GM12878 (cell line): ENCODE measurements at regions not wholly inside any gene's neighbourhood (a gene's known extent, or its start where the extent isn't known, plus 50 kb on each side); places are given as distances from the start of the nearest gene placed in this dataset.

Experiments
- ATAC-seq: fragments of 200-7000 bp; cut with Tn5 transposase; 3 replicates; pipeline ENCODE4 v1.9.1; 2020; ENCODE audit warnings: mild to moderate bottlenecking, moderate library complexity
- BruUV-seq: library from RNA; stranded (reverse); fragments of 400-500 nt; replicated peaks from 2 replicates; lab custom pipeline; 2021; lab: Mats Ljungman, UMichigan
- CTCF ChIA-PET: fragments of 300-600 bp; sonication (Branson Sonifier 250); formaldehyde crosslinking; extraction: SDS; loops from one replicate; lab custom pipeline; 2021; ENCODE audit warnings: inconsistent platforms; lab: Yijun Ruan, JAX
- POLR2A ChIA-PET: fragments of 350-600 bp; formaldehyde crosslinking; extraction: SDS; loops from one replicate; lab custom pipeline; 2021; ENCODE audit warnings: inconsistent platforms; lab: Charles Lee
- RAD21 ChIA-PET: fragments of 300-600 bp; sonication (Branson Sonifier 250); formaldehyde crosslinking; loops from one replicate; lab custom pipeline; 2023; ENCODE audit warnings: antibody characterized with exemption; ENCODE audit not compliant: unreplicated experiment; lab: Charles Lee
- SMC1A ChIA-PET: fragments of 300-600 bp; sonication (Branson Sonifier 250); formaldehyde crosslinking; loops from one replicate; lab custom pipeline; 2023; ENCODE audit not compliant: unreplicated experiment, uncharacterized antibody; lab: Charles Lee
- DNase-seq: peaks from one replicate; pipeline ENCODE4 v3.0.0-alpha.2; 2011; ENCODE audit warnings: low read depth, low spot score
- FAIRE-seq: peaks from 3 replicates; lab custom pipeline; 2011; peaks lifted over from hg19 to GRCh38; lab: Jason Lieb, UNC
- H2AFZ ChIP-seq: 2 replicates; pipeline ENCODE4 v1.6.0; 2011; ENCODE audit warnings: low read depth, low read length, control low read depth; ENCODE audit not compliant: control insufficient read depth
- H3K27ac ChIP-seq: 2 replicates; pipeline ENCODE4 v1.5.1; 2011; ENCODE audit warnings: control low read depth; ENCODE audit not compliant: control insufficient read depth, insufficient read depth
- H3K27me3 ChIP-seq, 2 experiments: replicated peaks in 1 of 2; 2 replicates each; pipeline versions ENCODE4 v1.6.0 to v1.6.1; 2011; ENCODE audit warnings: low read length in 1 of 2; ENCODE audit not compliant: control insufficient read depth in 2 of 2, insufficient read depth in 2 of 2
- H3K36me3 ChIP-seq, 2 experiments: 2 replicates each; pipeline ENCODE4 v1.5.1; 2011; ENCODE audit warnings: low read length in 1 of 2; ENCODE audit not compliant: control insufficient read depth in 2 of 2, insufficient read depth in 2 of 2
- H3K4me1 ChIP-seq: 2 replicates; pipeline ENCODE4 v1.6.1; 2011; ENCODE audit warnings: mild to moderate bottlenecking, low read length, moderate library complexity, mixed read lengths; ENCODE audit not compliant: control insufficient read depth, insufficient read depth
- H3K4me2 ChIP-seq: 2 replicates; pipeline ENCODE4 v1.6.0; 2011; ENCODE audit warnings: control low read depth; ENCODE audit not compliant: control insufficient read depth, insufficient read depth
- H3K4me3 ChIP-seq: fragments of 200-600 bp; sonication (generic); 2 replicates; pipeline ENCODE4 v1.5.1; 2016
- H3K79me2 ChIP-seq: 2 replicates; pipeline ENCODE4 v1.6.0; 2011; ENCODE audit warnings: low read length; ENCODE audit not compliant: control insufficient read depth, insufficient read depth
- H3K9ac ChIP-seq: 2 replicates; pipeline ENCODE4 v1.8.0; 2011; ENCODE audit warnings: low read length, control low read depth, mixed read lengths; ENCODE audit not compliant: control insufficient read depth, insufficient read depth
- H3K9me3 ChIP-seq: replicated peaks from 3 replicates; pipeline ENCODE4 v1.5.1; 2011; ENCODE audit warnings: mild to moderate bottlenecking, low read length; ENCODE audit not compliant: control insufficient read depth, insufficient read depth
- H4K20me1 ChIP-seq: 2 replicates; pipeline ENCODE4 v1.6.0; 2011; ENCODE audit not compliant: control insufficient read depth, insufficient read depth
- DPF2 ChIP-seq: fragments of 450-650 bp; IDR thresholded peaks from 2 replicates; pipeline ENCODE4 v1.6.1; 2017; ENCODE audit warnings: mild to moderate bottlenecking
- HDGF ChIP-seq: fragments of 450-650 bp; IDR thresholded peaks from 2 replicates; pipeline ENCODE4 v1.6.1; 2016; ENCODE audit warnings: antibody characterized with exemption
- NFYA ChIP-seq: IDR thresholded peaks from 2 replicates; pipeline ENCODE4 v1.6.1; 2011; ENCODE audit warnings: low read depth, mild to moderate bottlenecking, low read length, improper control_type of control experiment, borderline replicate concordance
- RB1 ChIP-seq: fragments of 450-650 bp; formaldehyde crosslinking; IDR thresholded peaks from 2 replicates; pipeline ENCODE4 v1.6.1; 2017; ENCODE audit warnings: mild to moderate bottlenecking, borderline replicate concordance
- RBBP5 ChIP-seq: fragments of 200-600 bp; sonication (generic); conservative IDR thresholded peaks from 2 replicates; pipeline ENCODE4 v1.6.1; 2016
- SMAD5 ChIP-seq: IDR thresholded peaks from 2 replicates; pipeline ENCODE4 v1.6.1; 2016; ENCODE audit warnings: antibody characterized with exemption, low read depth
- STAT3 ChIP-seq: IDR thresholded peaks from 2 replicates; pipeline ENCODE4 v1.6.1; 2011; ENCODE audit warnings: low read depth, low read length, improper control_type of control experiment
- WGBS: methylation state at CpG from one replicate; pipeline ENCODE4 v1.1.6; 2016; ENCODE audit warnings: low lambda C conversion rate; ENCODE audit not compliant: insufficient replicate concordance, insufficient coverage; ENCODE audit errors: missing lambda C conversion rate; 5-methylcytosine and 5-hydroxymethylcytosine counted together
- in situ Hi-C: fragments of 300-500 bp; cut with MboI; formaldehyde crosslinking; loops from 9 replicates; pipeline ENCODE4 v1.14.3; 2018; ENCODE audit warnings: mixed read lengths
- intact Hi-C: fragments of 100-400 bp; cut with micrococcal nuclease; formaldehyde crosslinking; loops from one replicate; pipeline ENCODE4 v1.14.2; 2022; ENCODE audit not compliant: unreplicated experiment
- TF ChIP-seq, protein P1 (sequence below): IDR thresholded peaks from 2 replicates; pipeline ENCODE4 v1.6.1; 2012; ENCODE audit warnings: low read depth, low read length, improper control_type of control experiment
- TF ChIP-seq, protein P2 (sequence below): fragments of 450-650 bp; formaldehyde crosslinking; IDR thresholded peaks from 2 replicates; pipeline ENCODE4 v1.4.0; 2020; ENCODE audit warnings: mild to moderate bottlenecking, moderate library complexity

DNA sequence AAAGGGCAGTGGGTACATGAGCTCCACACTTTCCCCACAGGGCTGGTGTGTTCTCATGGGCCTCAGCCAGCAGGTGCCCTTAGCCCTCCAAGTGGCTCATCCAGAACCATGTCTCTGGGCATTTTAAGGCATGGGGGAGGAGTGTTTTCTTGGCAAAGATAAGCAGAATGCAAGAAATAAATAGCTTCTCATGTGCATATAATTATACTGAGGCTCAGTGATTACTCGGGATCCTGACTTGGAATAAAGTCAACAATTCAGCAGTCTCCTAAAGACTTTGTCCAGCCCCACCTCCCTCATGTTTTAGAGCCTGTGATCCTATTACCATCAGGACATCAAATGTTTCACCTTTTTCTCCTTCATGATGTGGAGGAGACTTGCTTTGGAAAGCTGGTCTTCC, 92.7 kb upstream of the COG2 start:
- H3K79me2 ChIP-seq: no peaks in the 10 kb centered on the region
- CTCF ChIA-PET: interaction anchor here (1.1 kb wide), 1 partner anchor 37 kb away, joined by 3 read pairs; no protein-coding TSS in a partner anchor
- H2AFZ ChIP-seq: no peak overlapping the region
- H3K27ac ChIP-seq: no peak overlapping the region
- in situ Hi-C loops: no loop called here
- H3K4me2 ChIP-seq: no peak overlapping the region
- FAIRE-seq: no peak
- no peak for TF ChIP-seq HDGF
- TF ChIP-seq SMAD5: no peak
- TF ChIP-seq NFYA: no peak
- TF ChIP-seq, protein P1, sequence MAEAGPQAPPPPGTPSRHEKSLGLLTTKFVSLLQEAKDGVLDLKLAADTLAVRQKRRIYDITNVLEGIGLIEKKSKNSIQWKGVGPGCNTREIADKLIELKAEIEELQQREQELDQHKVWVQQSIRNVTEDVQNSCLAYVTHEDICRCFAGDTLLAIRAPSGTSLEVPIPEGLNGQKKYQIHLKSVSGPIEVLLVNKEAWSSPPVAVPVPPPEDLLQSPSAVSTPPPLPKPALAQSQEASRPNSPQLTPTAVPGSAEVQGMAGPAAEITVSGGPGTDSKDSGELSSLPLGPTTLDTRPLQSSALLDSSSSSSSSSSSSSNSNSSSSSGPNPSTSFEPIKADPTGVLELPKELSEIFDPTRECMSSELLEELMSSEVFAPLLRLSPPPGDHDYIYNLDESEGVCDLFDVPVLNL: no peak
- no peak for TF ChIP-seq STAT3
- TF ChIP-seq RB1: no peak
- no peak for TF ChIP-seq RBBP5
- TF ChIP-seq DPF2: no peak
- TF ChIP-seq, protein P2, sequence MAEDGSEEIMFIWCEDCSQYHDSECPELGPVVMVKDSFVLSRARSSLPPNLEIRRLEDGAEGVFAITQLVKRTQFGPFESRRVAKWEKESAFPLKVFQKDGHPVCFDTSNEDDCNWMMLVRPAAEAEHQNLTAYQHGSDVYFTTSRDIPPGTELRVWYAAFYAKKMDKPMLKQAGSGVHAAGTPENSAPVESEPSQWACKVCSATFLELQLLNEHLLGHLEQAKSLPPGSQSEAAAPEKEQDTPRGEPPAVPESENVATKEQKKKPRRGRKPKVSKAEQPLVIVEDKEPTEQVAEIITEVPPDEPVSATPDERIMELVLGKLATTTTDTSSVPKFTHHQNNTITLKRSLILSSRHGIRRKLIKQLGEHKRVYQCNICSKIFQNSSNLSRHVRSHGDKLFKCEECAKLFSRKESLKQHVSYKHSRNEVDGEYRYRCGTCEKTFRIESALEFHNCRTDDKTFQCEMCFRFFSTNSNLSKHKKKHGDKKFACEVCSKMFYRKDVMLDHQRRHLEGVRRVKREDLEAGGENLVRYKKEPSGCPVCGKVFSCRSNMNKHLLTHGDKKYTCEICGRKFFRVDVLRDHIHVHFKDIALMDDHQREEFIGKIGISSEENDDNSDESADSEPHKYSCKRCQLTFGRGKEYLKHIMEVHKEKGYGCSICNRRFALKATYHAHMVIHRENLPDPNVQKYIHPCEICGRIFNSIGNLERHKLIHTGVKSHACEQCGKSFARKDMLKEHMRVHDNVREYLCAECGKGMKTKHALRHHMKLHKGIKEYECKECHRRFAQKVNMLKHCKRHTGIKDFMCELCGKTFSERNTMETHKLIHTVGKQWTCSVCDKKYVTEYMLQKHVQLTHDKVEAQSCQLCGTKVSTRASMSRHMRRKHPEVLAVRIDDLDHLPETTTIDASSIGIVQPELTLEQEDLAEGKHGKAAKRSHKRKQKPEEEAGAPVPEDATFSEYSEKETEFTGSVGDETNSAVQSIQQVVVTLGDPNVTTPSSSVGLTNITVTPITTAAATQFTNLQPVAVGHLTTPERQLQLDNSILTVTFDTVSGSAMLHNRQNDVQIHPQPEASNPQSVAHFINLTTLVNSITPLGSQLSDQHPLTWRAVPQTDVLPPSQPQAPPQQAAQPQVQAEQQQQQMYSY (CRISPR knock-in tag): no peak
- TF ChIP-seq, all 136 proteins: peak for 0
- ATAC-seq: no peak
- H3K36me3 ChIP-seq: no peaks in the 10 kb centered on the region
- BruUV-seq: no TSS peak
- SMC1A ChIA-PET: no interaction called here
- no peak overlapping the region for H3K9ac ChIP-seq
- intact Hi-C loops: no loop called here
- H3K9me3 ChIP-seq: no peaks in the 10 kb centered on the region
- 35% methylated on average over 1 of the region's 1 CpG for WGBS
- RAD21 ChIA-PET: no interaction called here
- H3K4me1 ChIP-seq: no peaks in the 10 kb centered on the region
- H4K20me1 ChIP-seq: no peaks in the 10 kb centered on the region
- H3K27me3 ChIP-seq: no peaks in the 10 kb centered on the region; a peak in 1 of 4 replicates
- POLR2A ChIA-PET: no interaction called here
- DNase-seq: no peak
- H3K4me3 ChIP-seq: no peak overlapping the region
